GM21529 (cell line): ENCODE measurements at regions not wholly inside any gene's neighbourhood (a gene's known extent, or its start where the extent isn't known, plus 50 kb on each side); places are given as distances from the start of the nearest gene placed in this dataset.

Experiments
- ATAC-seq: cut with Tn5 transposase; IDR thresholded peaks from one replicate; pipeline ENCODE4 v1.9.1; 2021; ENCODE audit not compliant: unreplicated experiment

GRCh38 chr2:59004621-59005020 lies 763.5 kb upstream of the FANCL start:
- no peak for ATAC-seq

GRCh38 chr2:59000796-59001195 lies 759.7 kb upstream of the FANCL start:
- no peak for ATAC-seq

GRCh38 chr2:58992062-58992706 lies 751.1 kb upstream of the FANCL start:
- ATAC-seq, result no peak

- ATAC-seq, result no peak
Observed at GRCh38 chr2:58991357-58991756, 750.2 kb upstream of the FANCL start.

GRCh38 chr2:58985541-58985940 lies 744.4 kb upstream of the FANCL start:
- ATAC-seq, result no peak

GRCh38 chr2:58984731-58985130 lies 743.6 kb upstream of the FANCL start:
- no peak for ATAC-seq

GRCh38 chr2:58983111-58983510 lies 742.0 kb upstream of the FANCL start:
- no peak for ATAC-seq

GRCh38 chr2:58981237-58981636 lies 740.1 kb upstream of the FANCL start:
- no peak for ATAC-seq

GRCh38 chr2:58976375-58977071 lies 735.4 kb upstream of the FANCL start:
- no peak for ATAC-seq

- ATAC-seq, result no peak
Observed at GRCh38 chr2:58974881-58975280, 733.8 kb upstream of the FANCL start.

- ATAC-seq, result no peak
Observed at GRCh38 chr2:58974426-58974825, 733.3 kb upstream of the FANCL start.

GRCh38 chr2:58973811-58974281 lies 732.7 kb upstream of the FANCL start:
- ATAC-seq, result no peak

- ATAC-seq, result no peak
Observed at GRCh38 chr2:58972737-58973136, 731.6 kb upstream of the FANCL start.

- no peak for ATAC-seq
Observed at GRCh38 chr2:58971511-58972360, 730.6 kb upstream of the FANCL start.

- ATAC-seq, result no peak
Observed at GRCh38 chr2:58970365-58970764, 729.2 kb upstream of the FANCL start.

GRCh38 chr2:58968885-58969284 lies 727.8 kb upstream of the FANCL start:
- no peak for ATAC-seq

GRCh38 chr2:58967736-58968135 lies 726.6 kb upstream of the FANCL start:
- no peak for ATAC-seq

GRCh38 chr2:58965602-58966001 lies 724.5 kb upstream of the FANCL start:
- ATAC-seq, result no peak

GRCh38 chr2:58959996-58960395 lies 718.9 kb upstream of the FANCL start:
- ATAC-seq, result no peak

- ATAC-seq, result no peak
Observed at GRCh38 chr2:58957188-58957840, 716.2 kb upstream of the FANCL start.

- no peak for ATAC-seq
Observed at GRCh38 chr2:58954880-58955385, 713.8 kb upstream of the FANCL start.
